Osteocyte (in vitro differentiated cells): ENCODE measurements at regions not wholly inside any gene's neighbourhood (a gene's known extent, or its start where the extent isn't known, plus 50 kb on each side); places are given as distances from the start of the nearest gene placed in this dataset.

ENCODE experiments used
- DNase-seq: peaks from one replicate; pipeline ENCODE4 v3.0.0; 2021; ENCODE audit warnings: mixed read lengths; ENCODE audit not compliant: unreplicated experiment; ENCODE audit errors: extremely low spot score
- H3K27ac Mint-ChIP-seq: one replicate; pipeline ENCODE4 v1.8.0; 2021; ENCODE audit warnings: mild to moderate bottlenecking, mixed read lengths; ENCODE audit not compliant: unreplicated experiment
- H3K27me3 Mint-ChIP-seq: one replicate; pipeline ENCODE4 v1.8.0; 2021; ENCODE audit warnings: mixed read lengths; ENCODE audit not compliant: unreplicated experiment
- H3K36me3 Mint-ChIP-seq: one replicate; pipeline ENCODE4 v1.8.0; 2021; ENCODE audit warnings: mixed read lengths; ENCODE audit not compliant: unreplicated experiment
- H3K4me1 Mint-ChIP-seq: one replicate; pipeline ENCODE4 v1.8.0; 2021; ENCODE audit warnings: mixed read lengths; ENCODE audit not compliant: unreplicated experiment
- H3K4me3 Mint-ChIP-seq: one replicate; pipeline ENCODE4 v1.8.0; 2021; ENCODE audit warnings: mild to moderate bottlenecking, moderate library complexity, mixed read lengths; ENCODE audit not compliant: unreplicated experiment
- H3K9me3 Mint-ChIP-seq: one replicate; pipeline ENCODE4 v1.8.0; 2021; ENCODE audit warnings: mixed read lengths; ENCODE audit not compliant: unreplicated experiment
- TF ChIP-seq, protein P1 (sequence below): fragments of 200-600 bp; sonication (generic); IDR thresholded peaks from 2 replicates; pipeline ENCODE4 v1.5.0; 2021; ENCODE audit warnings: antibody characterized with exemption, mild to moderate bottlenecking, moderate library complexity

DNA sequence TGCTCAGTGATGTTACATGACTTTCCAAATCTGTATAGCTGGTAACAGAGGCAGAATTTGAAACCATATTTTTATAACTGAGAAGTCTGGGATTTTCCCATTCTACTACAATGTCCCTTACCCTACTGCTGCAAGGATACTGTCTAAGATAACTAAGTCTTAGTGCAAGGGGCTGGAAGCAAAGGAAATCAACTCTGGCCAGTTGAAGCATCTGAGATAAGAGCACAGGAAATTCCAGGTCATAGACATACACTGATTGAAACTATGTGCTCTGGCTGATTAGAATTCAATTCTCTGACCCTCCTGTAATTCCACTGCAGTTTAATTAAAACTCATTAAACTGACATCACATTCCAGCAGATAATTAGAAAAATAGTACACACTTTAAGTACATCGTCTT, 267.7 kb upstream of the C1orf87 start:
- Mint-ChIP-seq H3K4me3 (no peak overlapping the region), H3K4me1 (peaks cover 21% of the 10 kb centered on the region), H3K36me3 (no peaks in the 10 kb centered on the region), H3K27ac (no peak overlapping the region), H3K27me3 (peaks cover 8% of the 10 kb centered on the region), H3K9me3 (no peaks in the 10 kb centered on the region)
- TF ChIP-seq, protein P1, sequence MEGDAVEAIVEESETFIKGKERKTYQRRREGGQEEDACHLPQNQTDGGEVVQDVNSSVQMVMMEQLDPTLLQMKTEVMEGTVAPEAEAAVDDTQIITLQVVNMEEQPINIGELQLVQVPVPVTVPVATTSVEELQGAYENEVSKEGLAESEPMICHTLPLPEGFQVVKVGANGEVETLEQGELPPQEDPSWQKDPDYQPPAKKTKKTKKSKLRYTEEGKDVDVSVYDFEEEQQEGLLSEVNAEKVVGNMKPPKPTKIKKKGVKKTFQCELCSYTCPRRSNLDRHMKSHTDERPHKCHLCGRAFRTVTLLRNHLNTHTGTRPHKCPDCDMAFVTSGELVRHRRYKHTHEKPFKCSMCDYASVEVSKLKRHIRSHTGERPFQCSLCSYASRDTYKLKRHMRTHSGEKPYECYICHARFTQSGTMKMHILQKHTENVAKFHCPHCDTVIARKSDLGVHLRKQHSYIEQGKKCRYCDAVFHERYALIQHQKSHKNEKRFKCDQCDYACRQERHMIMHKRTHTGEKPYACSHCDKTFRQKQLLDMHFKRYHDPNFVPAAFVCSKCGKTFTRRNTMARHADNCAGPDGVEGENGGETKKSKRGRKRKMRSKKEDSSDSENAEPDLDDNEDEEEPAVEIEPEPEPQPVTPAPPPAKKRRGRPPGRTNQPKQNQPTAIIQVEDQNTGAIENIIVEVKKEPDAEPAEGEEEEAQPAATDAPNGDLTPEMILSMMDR: no peak
- DNase-seq: no peak

DNA sequence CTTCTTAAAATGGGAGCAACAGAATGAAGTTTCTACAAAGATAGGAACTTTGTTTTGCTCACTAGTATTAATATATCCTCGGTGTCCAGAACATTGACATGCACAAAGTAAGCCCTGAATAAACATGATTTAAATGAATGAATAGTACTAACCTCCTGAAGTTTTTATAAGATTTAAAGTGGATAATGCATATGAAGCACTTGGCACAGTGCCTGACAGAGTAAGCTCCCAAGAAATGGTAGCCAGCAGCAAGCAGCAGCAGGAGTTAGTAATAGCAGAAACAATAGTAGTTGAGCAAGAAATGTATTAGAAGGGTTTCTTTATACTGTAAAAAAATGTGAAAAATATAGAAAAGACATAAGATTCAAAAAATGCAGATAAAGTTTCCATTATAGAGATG, 258.1 kb upstream of the C1orf87 start:
- no peaks in the 10 kb centered on the region for H3K36me3 Mint-ChIP-seq
- TF ChIP-seq, protein P1: no peak
- no peak overlapping the region for H3K4me3 Mint-ChIP-seq
- H3K4me1 Mint-ChIP-seq: peaks cover 8% of the 10 kb centered on the region
- H3K27me3 Mint-ChIP-seq: peaks cover 8% of the 10 kb centered on the region
- no peak overlapping the region for H3K27ac Mint-ChIP-seq
- no peak for DNase-seq
- peaks cover 15% of the 10 kb centered on the region for H3K9me3 Mint-ChIP-seq

DNA sequence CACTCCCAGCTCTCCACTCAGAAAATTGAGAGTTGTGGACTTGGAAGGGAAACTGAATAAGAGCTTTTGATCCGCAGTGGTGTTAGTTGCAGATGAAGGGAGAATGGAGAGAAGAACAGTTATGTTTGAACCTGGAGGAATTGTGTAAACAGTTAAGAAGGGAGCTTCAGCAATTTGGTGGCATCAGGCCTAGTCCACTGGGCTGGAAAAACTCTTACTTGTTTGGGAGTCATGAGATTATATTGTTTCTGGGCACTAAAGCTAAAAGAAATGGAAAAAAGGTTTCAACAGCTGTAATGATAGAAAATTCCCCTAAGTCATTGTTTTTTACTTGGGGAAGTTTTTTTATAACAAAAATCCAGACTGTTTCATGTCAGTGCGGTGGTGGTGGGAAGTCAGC, 256.1 kb upstream of the C1orf87 start:
- DNase-seq: no peak
- H3K27me3 Mint-ChIP-seq: peaks cover 8% of the 10 kb centered on the region
- no peak overlapping the region for H3K4me3 Mint-ChIP-seq
- peaks cover 24% of the 10 kb centered on the region for H3K9me3 Mint-ChIP-seq
- H3K4me1 Mint-ChIP-seq: no peaks in the 10 kb centered on the region
- H3K36me3 Mint-ChIP-seq: no peaks in the 10 kb centered on the region
- TF ChIP-seq, protein P1: no peak
- no peak overlapping the region for H3K27ac Mint-ChIP-seq

DNA sequence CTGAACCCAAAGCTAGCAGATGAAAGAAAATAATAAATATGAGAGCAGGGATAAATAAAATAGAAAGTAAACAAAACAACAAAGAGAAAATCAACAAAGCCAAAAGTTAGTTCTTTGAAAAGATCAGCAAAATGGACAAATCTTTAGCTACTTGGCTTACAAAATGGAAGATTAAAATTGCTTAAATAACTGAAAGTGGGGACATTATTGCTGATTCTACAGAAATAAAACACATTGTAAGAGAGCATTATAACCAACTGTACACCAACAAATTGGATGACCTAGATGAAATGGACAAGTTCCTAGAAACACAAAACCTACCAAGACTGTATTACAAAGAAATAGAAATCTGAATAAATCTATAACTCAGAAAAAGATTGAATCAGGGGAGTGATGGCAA, 238.3 kb upstream of the C1orf87 start:
- H3K4me1 Mint-ChIP-seq: no peaks in the 10 kb centered on the region
- peaks cover 7% of the 10 kb centered on the region for H3K36me3 Mint-ChIP-seq
- TF ChIP-seq, protein P1: no peak
- no peak overlapping the region for H3K4me3 Mint-ChIP-seq
- no peak for DNase-seq
- no peak overlapping the region for H3K27ac Mint-ChIP-seq
- H3K9me3 Mint-ChIP-seq: peaks cover 17% of the 10 kb centered on the region
- peaks cover 23% of the 10 kb centered on the region for H3K27me3 Mint-ChIP-seq

DNA sequence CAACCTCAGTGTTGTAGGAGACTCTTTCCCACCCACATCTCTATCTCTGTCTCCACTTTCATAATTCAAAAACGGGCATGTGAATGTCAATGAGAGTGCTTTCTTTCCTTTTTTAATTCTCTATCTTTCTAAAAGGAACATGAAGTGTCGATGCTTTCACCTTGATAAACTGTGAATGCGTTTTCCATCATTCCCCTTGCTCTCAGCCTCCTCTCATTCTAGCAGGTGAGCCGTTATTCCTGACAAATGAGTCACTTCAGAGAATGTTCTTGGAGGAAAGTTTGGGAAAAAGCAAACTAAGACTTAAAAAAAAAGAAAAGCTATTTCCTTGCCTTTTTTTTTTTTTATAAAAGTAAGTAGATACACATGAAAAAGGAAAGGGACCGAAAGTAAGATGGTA, 226.0 kb upstream of the C1orf87 start:
- Mint-ChIP-seq H3K27ac (no peak overlapping the region), H3K36me3 (peaks cover 3% of the 10 kb centered on the region), H3K9me3 (peaks cover 19% of the 10 kb centered on the region), H3K27me3 (peaks cover 11% of the 10 kb centered on the region), H3K4me1 (peaks cover 6% of the 10 kb centered on the region), H3K4me3 (no peak overlapping the region)
- TF ChIP-seq, protein P1: no peak
- no peak for DNase-seq
